Left lung (tissue), 4 donors: ENCODE measurements at regions not wholly inside any gene's neighbourhood (a gene's known extent, or its start where the extent isn't known, plus 50 kb on each side); places are given as distances from the start of the nearest gene placed in this dataset.
"Not testable (repeated sequence)": the region's sequence is repeated elsewhere in the genome, so short reads cannot be mapped to it uniquely, and the experiment has no call there.

ENCODE experiments used
- ATAC-seq: fragments of 200-7000 bp; cut with Tn5 transposase; one replicate; pipeline ENCODE4 v1.9.1; 2020; ENCODE audit warnings: moderate library complexity
- DNase-seq, 4 donors: peaks; one replicate each; pipeline ENCODE4 v3.0.0-alpha.2; 2013 to 2020
- H3K27ac ChIP-seq, 2 donors: fragments of 200-600 bp; sonication (generic) in 1 of 2; one replicate each; pipeline versions ENCODE4 v1.5.0 to v1.8.0; 2020 to 2021
- H3K27me3 ChIP-seq, 2 donors: fragments of 200-600 bp; sonication (generic) in 1 of 2; one replicate each; pipeline versions ENCODE4 v1.5.0 to v1.8.0; 2020 to 2021
- H3K36me3 ChIP-seq, 2 donors: fragments of 200-600 bp; sonication (generic) in 1 of 2; one replicate each; pipeline versions ENCODE4 v1.5.0 to v1.8.0; 2020 to 2021
- H3K4me1 ChIP-seq, 2 donors: fragments of 200-600 bp; one replicate each; pipeline ENCODE4 v1.8.0; 2021
- H3K4me3 ChIP-seq, 2 donors: fragments of 200-600 bp; sonication (generic) in 1 of 2; one replicate each; pipeline versions ENCODE4 v1.5.0 to v1.8.0; 2020 to 2021; ENCODE audit warnings: mild to moderate bottlenecking in 1 of 2
- H3K9me3 ChIP-seq, 2 donors: fragments of 200-600 bp; sonication (generic) in 1 of 2; one replicate each; pipeline versions ENCODE4 v1.5.0 to v1.8.0; 2020 to 2021
- intact Hi-C, 2 donors: fragments of 100-400 bp; cut with DNase I; formaldehyde crosslinking; loops; one replicate each; pipeline versions ENCODE4 v1.11.2 to v1.14.2; 2022
- TF ChIP-seq, protein P1 (sequence below), 2 donors: fragments of 200-600 bp; sonication (generic) in 1 of 2; IDR thresholded peaks; one replicate each; pipeline versions ENCODE4 v1.5.0 to v1.8.0; 2021; ENCODE audit warnings: antibody characterized with exemption in 2 of 2
- donor health status: DM: no; HTN: yes; CAD: no.
- donor health status: DM: no; HTN: no; CAD: no.

DNA sequence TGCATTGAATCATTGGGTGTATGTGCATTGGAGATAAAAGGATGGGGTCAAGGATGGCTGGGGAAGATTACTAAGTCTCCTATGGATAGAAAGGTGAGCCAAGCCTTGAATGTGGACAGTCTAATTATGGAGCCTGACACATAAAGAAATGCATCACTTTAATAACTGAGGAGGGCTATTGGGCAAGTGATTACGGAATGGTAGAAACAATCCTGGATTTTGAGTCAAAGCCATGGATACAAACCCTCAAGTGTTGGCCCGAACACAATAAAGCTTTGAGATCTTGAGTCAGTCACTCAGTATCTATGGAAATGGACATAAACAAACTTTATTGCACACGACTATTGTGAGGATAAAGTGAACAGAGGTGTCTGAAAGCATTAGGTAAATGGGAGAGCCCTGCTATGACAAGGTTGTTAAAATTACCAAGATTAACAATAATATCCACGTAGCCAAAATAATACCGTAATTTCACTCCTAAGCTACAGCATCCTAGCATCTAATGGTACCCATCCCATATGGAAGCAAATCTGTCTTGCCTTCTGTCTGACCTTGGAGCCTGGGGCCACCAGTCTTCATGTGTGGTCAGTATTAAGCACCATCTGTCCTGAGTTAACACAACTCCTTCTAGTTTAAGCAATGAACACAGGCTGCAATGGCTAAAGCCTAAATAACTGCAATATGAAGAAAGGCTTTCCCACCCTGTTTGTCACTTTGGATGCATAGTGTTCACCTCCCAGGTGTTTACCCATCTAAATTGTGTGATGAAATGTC lies 136.9 kb upstream of the PRICKLE2 start:
- intact Hi-C loops, result no loop called here
- ATAC-seq (no peak), DNase-seq (no peak)

DNA sequence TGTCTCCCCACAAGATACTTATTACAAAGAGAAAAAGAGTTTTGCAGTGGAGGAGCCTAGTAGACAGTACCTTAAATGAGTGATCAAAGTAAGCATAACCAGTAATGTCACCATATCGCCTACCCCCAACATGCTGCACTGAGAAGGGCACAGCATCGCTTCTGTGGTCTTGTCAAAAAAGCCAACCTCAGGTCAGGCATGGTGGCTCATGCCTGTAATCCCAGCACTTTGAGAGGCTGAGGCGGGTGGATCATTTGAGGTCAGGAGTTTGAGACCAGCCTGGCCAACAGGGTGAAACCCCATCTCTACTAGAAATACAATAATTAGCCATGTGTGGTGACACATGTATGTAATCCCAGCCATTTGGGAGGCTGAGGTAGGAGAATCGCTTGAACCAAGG lies 135.8 kb upstream of the PRICKLE2 start:
- DNase-seq, H3K36me3 ChIP-seq, ATAC-seq, intact Hi-C loops, H3K27me3 ChIP-seq, H3K9me3 ChIP-seq, H3K4me3 ChIP-seq: not testable (repeated sequence)
- Histone ChIP-seq H3K4me1 (peaks cover 0 to 15% of the 10 kb centered on the region in 2 donors), H3K27ac (peak overlapping the region in 1 of 2 donors; percentile 16)

More for the DNA sequence above, 136.9 kb upstream of the PRICKLE2 start:
- Histone ChIP-seq H3K36me3 (no peaks in the 10 kb centered on the region), H3K9me3 (no peaks in the 10 kb centered on the region), H3K27ac (no peak overlapping the region), H3K4me1 (peaks cover 0 to 13% of the 10 kb centered on the region in 2 donors), H3K4me3 (no peak overlapping the region), H3K27me3 (no peaks in the 10 kb centered on the region)
- TF ChIP-seq, protein P1, sequence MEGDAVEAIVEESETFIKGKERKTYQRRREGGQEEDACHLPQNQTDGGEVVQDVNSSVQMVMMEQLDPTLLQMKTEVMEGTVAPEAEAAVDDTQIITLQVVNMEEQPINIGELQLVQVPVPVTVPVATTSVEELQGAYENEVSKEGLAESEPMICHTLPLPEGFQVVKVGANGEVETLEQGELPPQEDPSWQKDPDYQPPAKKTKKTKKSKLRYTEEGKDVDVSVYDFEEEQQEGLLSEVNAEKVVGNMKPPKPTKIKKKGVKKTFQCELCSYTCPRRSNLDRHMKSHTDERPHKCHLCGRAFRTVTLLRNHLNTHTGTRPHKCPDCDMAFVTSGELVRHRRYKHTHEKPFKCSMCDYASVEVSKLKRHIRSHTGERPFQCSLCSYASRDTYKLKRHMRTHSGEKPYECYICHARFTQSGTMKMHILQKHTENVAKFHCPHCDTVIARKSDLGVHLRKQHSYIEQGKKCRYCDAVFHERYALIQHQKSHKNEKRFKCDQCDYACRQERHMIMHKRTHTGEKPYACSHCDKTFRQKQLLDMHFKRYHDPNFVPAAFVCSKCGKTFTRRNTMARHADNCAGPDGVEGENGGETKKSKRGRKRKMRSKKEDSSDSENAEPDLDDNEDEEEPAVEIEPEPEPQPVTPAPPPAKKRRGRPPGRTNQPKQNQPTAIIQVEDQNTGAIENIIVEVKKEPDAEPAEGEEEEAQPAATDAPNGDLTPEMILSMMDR (IDR thresholded peaks at IDR 0.05), result no peak

DNA sequence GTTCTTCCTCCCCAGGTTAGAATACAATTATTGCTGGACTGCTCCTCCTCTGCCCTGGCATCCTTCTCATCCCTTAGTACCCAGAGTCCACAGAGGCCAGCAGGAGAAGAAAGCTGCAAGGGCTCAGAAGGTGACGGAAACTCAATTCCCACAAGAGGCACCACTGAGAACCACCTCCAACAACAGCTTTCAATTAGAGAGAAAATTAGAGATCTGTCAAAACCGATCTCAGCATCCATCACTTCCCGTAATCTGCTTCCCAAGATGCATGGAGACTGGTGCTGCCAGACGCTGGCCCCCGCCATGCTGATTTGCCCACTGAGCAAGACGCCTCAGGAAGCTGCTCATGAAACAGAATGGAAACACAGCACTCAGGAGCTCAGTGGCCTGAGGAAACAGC lies 135.0 kb upstream of the PRICKLE2 start:
- H3K9me3 ChIP-seq, result no peaks in the 10 kb centered on the region
- no peak overlapping the region for H3K4me3 ChIP-seq
- H3K27ac ChIP-seq, result peak overlapping the region in 1 of 2 donors; percentile 16
- ATAC-seq (no peak), DNase-seq (no peak)
- intact Hi-C loops, result no loop called here
- no peaks in the 10 kb centered on the region for H3K36me3 ChIP-seq
- TF ChIP-seq, protein P1 (IDR thresholded peaks at IDR 0.05), result no peak
- H3K4me1 ChIP-seq, result peaks cover 0 to 23% of the 10 kb centered on the region in 2 donors
- no peaks in the 10 kb centered on the region for H3K27me3 ChIP-seq

DNA sequence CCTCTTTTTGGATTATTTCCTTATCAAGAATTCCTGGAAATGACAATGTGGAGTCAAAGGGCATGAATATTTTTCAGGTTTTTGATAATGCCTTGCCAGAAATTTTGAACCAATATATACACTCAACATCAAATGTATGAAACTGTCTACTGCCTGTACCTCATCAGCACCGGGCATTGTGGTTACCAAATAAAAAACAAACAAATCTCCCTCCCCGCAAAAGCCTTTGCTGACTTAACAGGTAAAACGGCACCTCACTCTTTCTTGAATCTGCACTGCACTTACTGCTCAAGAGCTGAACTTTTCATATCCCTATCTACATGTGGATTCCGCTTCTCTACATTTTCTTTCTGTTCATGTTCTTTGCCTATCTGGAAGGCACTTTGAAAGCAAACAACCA lies 134.5 kb upstream of the PRICKLE2 start:
- Histone ChIP-seq H3K27ac (no peak overlapping the region), H3K4me3 (no peak overlapping the region), H3K9me3 (no peaks in the 10 kb centered on the region), H3K36me3 (no peaks in the 10 kb centered on the region), H3K27me3 (no peaks in the 10 kb centered on the region), H3K4me1 (peaks cover 0 to 28% of the 10 kb centered on the region in 2 donors)
- intact Hi-C loops, result no loop called here
- no peak for DNase-seq
- TF ChIP-seq, protein P1 (IDR thresholded peaks at IDR 0.05), result no peak
- ATAC-seq, result no peak

DNA sequence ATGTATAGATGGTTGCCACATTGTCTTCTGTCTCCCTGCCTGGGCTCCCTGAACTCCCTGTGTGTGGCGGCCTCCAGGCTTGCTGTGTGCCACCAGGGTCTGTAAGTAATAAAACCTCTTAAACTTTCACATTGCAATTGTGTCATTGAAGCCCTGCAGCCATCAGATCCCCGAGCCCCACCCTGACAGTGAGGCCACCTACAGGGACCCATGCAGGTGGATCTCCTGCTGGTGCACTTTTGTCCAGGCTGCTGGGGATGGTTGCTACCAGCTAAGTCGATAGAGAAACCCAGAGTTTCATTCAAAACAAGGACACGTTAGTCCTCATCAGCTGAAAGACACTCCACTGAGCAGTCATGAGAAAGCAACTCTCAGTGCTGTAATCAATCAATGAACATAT lies 133.6 kb upstream of the PRICKLE2 start:
- ATAC-seq (no peak), DNase-seq (no peak)
- Histone ChIP-seq H3K27me3 (no peaks in the 10 kb centered on the region), H3K36me3 (no peaks in the 10 kb centered on the region), H3K4me1 (peaks cover 0 to 34% of the 10 kb centered on the region in 2 donors), H3K4me3 (no peak overlapping the region), H3K27ac (peak overlapping the region in 1 of 2 donors; percentile 33), H3K9me3 (no peaks in the 10 kb centered on the region)
- TF ChIP-seq, protein P1 (IDR thresholded peaks at IDR 0.05), result no peak
- intact Hi-C loops, result no loop called here
